ENCODE measurements at regions not wholly inside any gene's neighbourhood (a gene's known extent, or its start where the extent isn't known, plus 50 kb on each side); places are given as distances from the start of the nearest gene placed in this dataset.
A peak's percentile ranks its signal among the peaks of the same experiment; 100 is the strongest.
"Not testable (repeated sequence)": the region's sequence is repeated elsewhere in the genome, so short reads cannot be mapped to it uniquely, and the experiment has no call there.

DNA sequence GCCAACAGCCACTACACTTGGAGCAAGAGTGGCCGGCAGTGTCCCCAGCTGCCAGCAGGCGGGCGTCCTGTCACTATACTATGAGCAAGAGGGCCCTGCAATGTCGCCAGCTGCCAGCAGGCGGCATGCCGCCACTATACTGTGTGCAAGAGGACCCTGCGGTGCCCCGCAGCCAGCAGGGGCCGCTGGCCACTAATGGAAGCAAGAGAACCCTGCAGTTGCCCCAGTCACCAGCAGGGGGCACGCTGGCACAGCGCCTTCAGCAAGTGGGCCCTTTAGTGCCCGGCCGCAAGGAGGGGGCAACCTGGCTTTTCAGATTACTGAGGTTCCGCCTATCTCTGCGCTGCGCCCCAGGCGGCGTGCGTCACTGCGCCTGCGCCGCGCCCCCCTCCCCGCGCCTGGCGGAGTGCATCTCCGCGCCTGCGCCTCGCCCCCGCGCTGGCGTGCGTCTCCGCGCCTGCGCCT, 53.0 kb upstream of the DUX4 start:
- peak; percentile 28; the same call in 1 of the 2 replicates for TF ChIP-seq CTCF (IDR thresholded peaks at IDR 0.05)
- TF ChIP-seq GABPA (IDR thresholded peaks at IDR 0.05; ENCODE audit: low read depth); MXI1 (IDR thresholded peaks at IDR 0.05; ENCODE audit: low read depth, low read length); EP300 (IDR thresholded peaks at IDR 0.05; ENCODE audit: borderline replicate concordance in 1 of 2, low read depth in 1 of 2, low read length in 1 of 2); REST (IDR thresholded peaks at IDR 0.05; ENCODE audit: low read depth, low read length); RAD21 (IDR thresholded peaks at IDR 0.05; ENCODE audit: low read length); RXRA (IDR thresholded peaks at IDR 0.05; ENCODE audit: borderline replicate concordance, low read depth); ZBTB33 (IDR thresholded peaks at IDR 0.05; ENCODE audit: borderline replicate concordance, low read depth): not testable (repeated sequence)

Data from SK-N-SH (cell line).